GM21619 (cell line): ENCODE measurements at regions not wholly inside any gene's neighbourhood (a gene's known extent, or its start where the extent isn't known, plus 50 kb on each side); places are given as distances from the start of the nearest gene placed in this dataset.

Source experiments
- ATAC-seq: cut with Tn5 transposase; IDR thresholded peaks from one replicate; pipeline ENCODE4 v1.9.1; 2021; ENCODE audit not compliant: unreplicated experiment

GRCh38 chr2:196314157-196314556, 142.8 kb upstream of the STK17B start:
- no peak for ATAC-seq

- ATAC-seq: no peak
These were observed 143.4 kb upstream of the STK17B start for GRCh38 chr2:196314780-196315179.

GRCh38 chr2:196315388-196316049, 144.1 kb upstream of the STK17B start:
- no peak for ATAC-seq

GRCh38 chr2:196316050-196316430, 144.7 kb upstream of the STK17B start:
- no peak for ATAC-seq

- ATAC-seq: no peak
These were observed 147.4 kb upstream of the STK17B start for GRCh38 chr2:196318517-196319377.

GRCh38 chr2:196322973-196323810, 151.8 kb upstream of the STK17B start:
- ATAC-seq: no peak

- no peak for ATAC-seq
These were observed 152.8 kb upstream of the STK17B start for GRCh38 chr2:196324211-196324610.

GRCh38 chr2:196328088-196328680, 156.8 kb upstream of the STK17B start:
- ATAC-seq: no peak

GRCh38 chr2:196329959-196330358, 158.6 kb upstream of the STK17B start:
- no peak for ATAC-seq

- no peak for ATAC-seq
These were observed 159.3 kb upstream of the STK17B start for GRCh38 chr2:196330645-196331044.

- no peak for ATAC-seq
These were observed 159.8 kb upstream of the STK17B start for GRCh38 chr2:196331143-196331542.

- ATAC-seq: no peak
These were observed 160.5 kb upstream of the STK17B start for GRCh38 chr2:196331851-196332250.

GRCh38 chr2:196333397-196333796, 162.0 kb upstream of the STK17B start:
- no peak for ATAC-seq

- no peak for ATAC-seq
These were observed 163.3 kb upstream of the STK17B start for GRCh38 chr2:196334710-196335109.

GRCh38 chr2:196335221-196335634, 163.8 kb upstream of the STK17B start:
- ATAC-seq: no peak

- ATAC-seq: no peak
These were observed 164.8 kb upstream of the STK17B start for GRCh38 chr2:196336207-196336606.

- ATAC-seq: no peak
These were observed 165.3 kb upstream of the STK17B start for GRCh38 chr2:196336715-196337114.

GRCh38 chr2:196337208-196337953, 166.0 kb upstream of the STK17B start:
- ATAC-seq: no peak

- no peak for ATAC-seq
These were observed 167.1 kb upstream of the STK17B start for GRCh38 chr2:196338440-196338839.

- no peak for ATAC-seq
These were observed 170.0 kb upstream of the STK17B start for GRCh38 chr2:196341277-196341841.
